ENCODE measurements at regions not wholly inside any gene's neighbourhood (a gene's known extent, or its start where the extent isn't known, plus 50 kb on each side); places are given as distances from the start of the nearest gene placed in this dataset.

DNA sequence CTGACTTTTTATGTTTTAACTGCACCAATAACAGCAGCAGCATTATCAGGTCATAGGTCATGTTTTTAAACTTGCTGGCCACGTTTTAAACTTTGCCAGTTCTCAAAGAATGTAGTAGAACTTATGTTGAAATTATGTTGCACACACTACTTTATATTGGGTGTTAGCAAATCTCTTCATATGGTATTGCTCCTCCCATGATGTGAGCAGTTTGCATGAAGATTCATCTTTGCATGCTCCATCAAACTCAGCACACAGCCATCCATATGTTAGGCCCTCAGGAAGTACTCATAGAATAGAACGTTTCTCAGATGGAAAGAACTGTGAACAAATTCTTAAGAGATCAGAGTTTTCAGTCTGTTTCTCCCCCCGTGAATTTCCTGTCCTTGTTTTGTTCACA lies 128.6 kb upstream of the MAP9 start:
- DNase-seq (no peak), ATAC-seq (ENCODE audit: low read depth) (no peak)
- intact Hi-C loops (cut with micrococcal nuclease) = no loop called here
- no peaks in the 10 kb centered on the region for H3K27me3 Mint-ChIP-seq
- H3K36me3 Mint-ChIP-seq (ENCODE audit: low read depth) = no peaks in the 10 kb centered on the region
- H3K4me3 Mint-ChIP-seq = no peak overlapping the region
- ChIA-PET POLR2A (no interaction called here), CTCF (no interaction called here)
- H3K4me1 Mint-ChIP-seq = no peaks in the 10 kb centered on the region
- no peak overlapping the region for H3K27ac Mint-ChIP-seq
- TF ChIP-seq, protein P1, sequence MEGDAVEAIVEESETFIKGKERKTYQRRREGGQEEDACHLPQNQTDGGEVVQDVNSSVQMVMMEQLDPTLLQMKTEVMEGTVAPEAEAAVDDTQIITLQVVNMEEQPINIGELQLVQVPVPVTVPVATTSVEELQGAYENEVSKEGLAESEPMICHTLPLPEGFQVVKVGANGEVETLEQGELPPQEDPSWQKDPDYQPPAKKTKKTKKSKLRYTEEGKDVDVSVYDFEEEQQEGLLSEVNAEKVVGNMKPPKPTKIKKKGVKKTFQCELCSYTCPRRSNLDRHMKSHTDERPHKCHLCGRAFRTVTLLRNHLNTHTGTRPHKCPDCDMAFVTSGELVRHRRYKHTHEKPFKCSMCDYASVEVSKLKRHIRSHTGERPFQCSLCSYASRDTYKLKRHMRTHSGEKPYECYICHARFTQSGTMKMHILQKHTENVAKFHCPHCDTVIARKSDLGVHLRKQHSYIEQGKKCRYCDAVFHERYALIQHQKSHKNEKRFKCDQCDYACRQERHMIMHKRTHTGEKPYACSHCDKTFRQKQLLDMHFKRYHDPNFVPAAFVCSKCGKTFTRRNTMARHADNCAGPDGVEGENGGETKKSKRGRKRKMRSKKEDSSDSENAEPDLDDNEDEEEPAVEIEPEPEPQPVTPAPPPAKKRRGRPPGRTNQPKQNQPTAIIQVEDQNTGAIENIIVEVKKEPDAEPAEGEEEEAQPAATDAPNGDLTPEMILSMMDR (IDR thresholded peaks at IDR 0.05) = no peak
- no peaks in the 10 kb centered on the region for H3K9me3 Mint-ChIP-seq

DNA sequence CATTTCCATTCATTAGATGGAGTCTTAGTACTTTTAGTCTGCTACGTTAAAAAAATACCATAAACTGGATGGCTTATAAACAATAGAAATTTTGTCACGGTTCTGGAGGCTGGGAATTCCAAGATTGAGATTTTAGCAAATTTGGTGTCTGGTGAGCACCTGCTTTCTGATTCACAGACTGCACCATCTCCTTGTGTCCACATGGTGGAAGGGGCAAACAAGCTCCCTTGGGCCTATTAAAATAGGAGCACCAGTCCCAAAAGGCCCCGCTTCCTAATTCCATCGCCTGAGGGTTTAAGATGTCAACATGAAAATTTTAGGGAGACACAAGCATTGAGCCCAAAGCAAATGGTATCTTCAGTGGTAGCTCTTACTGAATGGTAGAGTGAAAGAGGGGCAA lies 120.5 kb upstream of the MAP9 start:
- intact Hi-C loops (cut with micrococcal nuclease) = no loop called here
- TF ChIP-seq, protein P1 (IDR thresholded peaks at IDR 0.05) = no peak
- Mint-ChIP-seq H3K4me3 (no peak overlapping the region), H3K36me3 (ENCODE audit: low read depth) (no peaks in the 10 kb centered on the region), H3K27me3 (no peaks in the 10 kb centered on the region), H3K4me1 (no peaks in the 10 kb centered on the region), H3K9me3 (no peaks in the 10 kb centered on the region), H3K27ac (no peak overlapping the region)
- ChIA-PET POLR2A (no interaction called here), CTCF (no interaction called here)
- DNase-seq (no peak), ATAC-seq (ENCODE audit: low read depth) (no peak)

DNA sequence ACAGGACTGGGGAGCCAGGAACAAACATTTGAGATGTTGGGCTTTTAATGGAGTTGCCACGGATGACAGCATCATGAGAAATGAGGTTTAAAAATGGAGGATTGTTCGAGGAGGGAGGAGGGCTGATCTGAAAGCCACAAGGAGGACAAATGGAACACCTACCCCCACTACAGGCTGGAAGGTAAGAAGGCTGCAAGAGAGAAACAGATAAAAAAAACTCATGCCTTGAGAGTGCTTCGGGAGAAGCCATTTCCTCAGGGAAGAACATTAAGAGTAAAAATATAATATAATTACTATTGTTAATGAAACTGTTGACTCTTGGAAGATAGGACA lies 119.5 kb upstream of the MAP9 start:
- H3K9me3 Mint-ChIP-seq = no peaks in the 10 kb centered on the region
- H3K27ac Mint-ChIP-seq = no peak overlapping the region
- ATAC-seq (ENCODE audit: low read depth) (no peak), DNase-seq (no peak)
- H3K4me1 Mint-ChIP-seq = no peaks in the 10 kb centered on the region
- H3K36me3 Mint-ChIP-seq (ENCODE audit: low read depth) = no peaks in the 10 kb centered on the region
- intact Hi-C loops (cut with micrococcal nuclease) = no loop called here
- TF ChIP-seq, protein P1 (IDR thresholded peaks at IDR 0.05) = no peak
- no peak overlapping the region for H3K4me3 Mint-ChIP-seq
- POLR2A ChIA-PET = no interaction called here
- no peaks in the 10 kb centered on the region for H3K27me3 Mint-ChIP-seq
- CTCF ChIA-PET = no interaction called here

DNA sequence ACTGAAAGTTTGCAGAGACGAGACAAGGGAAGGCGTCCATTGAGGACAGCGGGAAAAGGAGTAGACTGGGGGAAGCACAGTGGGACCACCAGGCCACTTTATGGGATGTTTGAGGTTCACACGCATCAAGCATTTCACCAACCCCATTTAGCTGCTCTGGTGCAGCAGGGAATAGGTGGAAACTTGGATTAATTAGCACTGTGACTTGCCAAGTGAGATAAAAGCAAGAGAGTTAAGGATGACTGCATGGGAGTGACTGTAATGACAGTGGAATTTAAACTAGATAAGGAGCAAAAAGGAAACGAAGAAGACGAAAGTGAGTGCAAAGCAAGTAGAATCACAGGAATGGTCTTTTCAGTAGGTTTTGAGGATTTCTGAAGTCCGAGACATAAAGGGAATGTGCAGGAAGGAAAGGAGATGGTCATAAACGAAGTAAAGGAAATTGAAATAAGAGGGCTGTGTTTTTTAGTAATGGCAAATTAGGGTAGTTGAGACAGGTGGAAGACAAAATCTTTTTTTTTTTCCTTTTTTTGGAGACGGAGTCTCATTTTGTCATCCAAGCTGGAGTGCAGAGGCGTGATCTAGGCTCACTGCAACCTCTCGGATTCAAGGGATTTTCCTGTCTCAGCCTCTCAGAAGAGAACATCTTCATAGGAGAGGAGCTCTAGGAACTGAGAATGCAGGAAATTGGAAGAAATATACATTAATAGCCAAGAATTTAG lies 119.0 kb upstream of the MAP9 start:
- Mint-ChIP-seq H3K27me3 (no peaks in the 10 kb centered on the region), H3K4me1 (no peaks in the 10 kb centered on the region), H3K9me3 (no peaks in the 10 kb centered on the region), H3K27ac (no peak overlapping the region), H3K36me3 (ENCODE audit: low read depth) (no peaks in the 10 kb centered on the region), H3K4me3 (no peak overlapping the region)
- no peak for ATAC-seq (ENCODE audit: low read depth)
- ChIA-PET POLR2A (no interaction called here), CTCF (no interaction called here)
- DNase-seq = no peak
- TF ChIP-seq, protein P1 (IDR thresholded peaks at IDR 0.05) = no peak
- intact Hi-C loops (cut with micrococcal nuclease) = no loop called here

DNA sequence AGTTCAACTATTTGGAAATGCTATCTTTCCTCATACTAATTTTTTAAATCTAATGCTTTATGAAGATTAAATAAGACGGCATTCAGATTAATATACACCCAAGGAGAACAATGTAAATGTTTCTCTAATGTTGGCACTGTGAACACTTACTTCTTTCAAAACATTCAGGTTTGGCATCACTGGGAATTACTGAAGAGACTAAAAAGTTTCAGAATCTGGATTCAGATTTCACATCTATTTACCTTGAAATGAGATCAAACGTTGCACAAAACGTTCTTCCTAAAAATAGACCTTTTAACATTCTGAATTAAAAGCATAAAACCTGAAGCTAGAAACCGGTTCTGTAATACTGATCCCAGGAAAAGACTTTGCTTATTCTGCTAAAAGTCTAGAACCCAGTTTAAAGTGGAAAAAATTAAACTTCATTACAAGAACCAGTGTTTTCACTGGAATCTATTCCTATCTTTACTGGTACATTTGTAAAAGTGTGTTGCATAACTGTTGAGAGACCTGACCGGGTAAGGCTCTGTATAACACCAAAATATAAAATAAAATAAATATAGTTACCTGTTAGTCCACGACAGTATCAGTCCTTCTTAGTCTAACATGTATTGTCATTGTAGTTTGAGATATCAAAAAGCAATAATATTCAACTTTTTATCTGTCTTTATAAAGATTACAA lies 117.4 kb upstream of the MAP9 start:
- POLR2A ChIA-PET = interaction anchor here (0.7 kb wide), 1 partner anchor 134 kb away, joined by 12 read pairs; no protein-coding TSS in a partner anchor

More for the DNA sequence above, 117.4 kb upstream of the MAP9 start:
- Mint-ChIP-seq H3K27ac (no peak overlapping the region), H3K4me1 (no peaks in the 10 kb centered on the region), H3K9me3 (no peaks in the 10 kb centered on the region), H3K4me3 (no peak overlapping the region), H3K27me3 (no peaks in the 10 kb centered on the region), H3K36me3 (ENCODE audit: low read depth) (no peaks in the 10 kb centered on the region)
- CTCF ChIA-PET = no interaction called here
- DNase-seq = no peak
- ATAC-seq (ENCODE audit: low read depth) = no peak
- intact Hi-C loops (cut with micrococcal nuclease) = no loop called here
- TF ChIP-seq, protein P1 (IDR thresholded peaks at IDR 0.05) = no peak
